Coronary artery (tissue), 2 donors: ENCODE measurements at regions not wholly inside any gene's neighbourhood (a gene's known extent, or its start where the extent isn't known, plus 50 kb on each side); places are given as distances from the start of the nearest gene placed in this dataset.

Experiments used
- DNase-seq: peaks from one replicate; pipeline ENCODE4 v3.0.0-alpha.2; 2017; ENCODE audit warnings: low spot score
- H3K27ac ChIP-seq, 2 donors: fragments of 200-600 bp; sonication (generic); one replicate each; pipeline ENCODE4 v1.5.1; 2016 to 2019
- H3K4me3 ChIP-seq: fragments of 200-600 bp; sonication (generic); 2 replicates; pipeline ENCODE4 v1.5.1; 2016; ENCODE audit warnings: mild to moderate bottlenecking, moderate library complexity
- TF ChIP-seq, protein P1 (sequence below): fragments of 200-600 bp; sonication (generic); IDR thresholded peaks from one replicate; pipeline ENCODE4 v1.5.1; 2019; ENCODE audit warnings: antibody characterized with exemption

DNA sequence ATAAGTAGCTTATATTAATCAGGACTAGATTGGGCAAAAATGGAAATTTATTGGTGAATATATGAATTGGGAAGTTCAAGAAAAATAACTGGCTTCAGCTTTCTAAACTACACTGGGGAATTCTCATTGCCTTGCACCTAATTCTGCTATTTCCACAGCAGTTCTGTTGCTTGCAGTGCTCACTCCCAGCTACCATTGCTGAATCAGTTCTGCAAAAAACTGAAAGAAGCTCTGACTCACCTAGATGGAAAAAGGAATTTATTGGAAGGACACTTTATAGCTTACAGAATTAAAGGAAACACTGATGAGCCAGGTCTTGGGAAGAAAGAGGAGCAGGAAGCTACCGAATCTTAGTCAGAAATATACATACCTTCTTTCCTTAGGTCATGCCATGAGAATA lies 60.3 kb upstream of the ACVR1 start:
- Histone ChIP-seq H3K4me3 (no peak overlapping the region), H3K27ac (no peak overlapping the region)
- TF ChIP-seq, protein P1, sequence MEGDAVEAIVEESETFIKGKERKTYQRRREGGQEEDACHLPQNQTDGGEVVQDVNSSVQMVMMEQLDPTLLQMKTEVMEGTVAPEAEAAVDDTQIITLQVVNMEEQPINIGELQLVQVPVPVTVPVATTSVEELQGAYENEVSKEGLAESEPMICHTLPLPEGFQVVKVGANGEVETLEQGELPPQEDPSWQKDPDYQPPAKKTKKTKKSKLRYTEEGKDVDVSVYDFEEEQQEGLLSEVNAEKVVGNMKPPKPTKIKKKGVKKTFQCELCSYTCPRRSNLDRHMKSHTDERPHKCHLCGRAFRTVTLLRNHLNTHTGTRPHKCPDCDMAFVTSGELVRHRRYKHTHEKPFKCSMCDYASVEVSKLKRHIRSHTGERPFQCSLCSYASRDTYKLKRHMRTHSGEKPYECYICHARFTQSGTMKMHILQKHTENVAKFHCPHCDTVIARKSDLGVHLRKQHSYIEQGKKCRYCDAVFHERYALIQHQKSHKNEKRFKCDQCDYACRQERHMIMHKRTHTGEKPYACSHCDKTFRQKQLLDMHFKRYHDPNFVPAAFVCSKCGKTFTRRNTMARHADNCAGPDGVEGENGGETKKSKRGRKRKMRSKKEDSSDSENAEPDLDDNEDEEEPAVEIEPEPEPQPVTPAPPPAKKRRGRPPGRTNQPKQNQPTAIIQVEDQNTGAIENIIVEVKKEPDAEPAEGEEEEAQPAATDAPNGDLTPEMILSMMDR = no peak
- no peak for DNase-seq

DNA sequence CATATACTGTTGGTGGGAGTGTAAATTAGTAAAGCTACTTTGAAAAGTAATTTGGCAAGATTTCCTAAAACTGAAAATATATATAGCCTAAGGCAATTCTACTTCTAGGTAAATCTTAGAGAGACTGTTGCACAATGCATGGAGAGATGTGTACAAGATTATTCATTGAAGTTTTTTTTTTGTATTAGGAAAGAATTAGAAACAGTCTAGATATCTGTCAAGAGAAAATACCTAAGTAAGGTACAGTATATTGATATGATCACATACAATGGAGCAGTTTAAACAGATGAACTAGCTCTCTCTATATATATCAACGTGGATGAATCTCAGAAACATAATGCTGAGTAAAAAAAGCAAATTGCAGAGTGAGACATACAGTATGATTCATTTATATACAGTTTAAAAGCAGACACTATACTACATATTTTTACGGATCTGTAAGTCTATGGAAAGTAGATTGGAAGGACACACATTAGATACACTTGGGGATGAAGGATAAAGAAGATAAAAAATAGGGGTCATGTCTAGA lies 59.3 kb upstream of the ACVR1 start:
- DNase-seq = no peak
- TF ChIP-seq, protein P1 = no peak
- H3K4me3 ChIP-seq = no peak overlapping the region
- H3K27ac ChIP-seq = no peak overlapping the region

- TF ChIP-seq, protein P1 = no peak
- H3K4me3 ChIP-seq = no peak overlapping the region
- no peak overlapping the region for H3K27ac ChIP-seq
- no peak for DNase-seq
Observed at GRCh38 chr2:157934684-157935377, 58.7 kb upstream of the ACVR1 start.

DNA sequence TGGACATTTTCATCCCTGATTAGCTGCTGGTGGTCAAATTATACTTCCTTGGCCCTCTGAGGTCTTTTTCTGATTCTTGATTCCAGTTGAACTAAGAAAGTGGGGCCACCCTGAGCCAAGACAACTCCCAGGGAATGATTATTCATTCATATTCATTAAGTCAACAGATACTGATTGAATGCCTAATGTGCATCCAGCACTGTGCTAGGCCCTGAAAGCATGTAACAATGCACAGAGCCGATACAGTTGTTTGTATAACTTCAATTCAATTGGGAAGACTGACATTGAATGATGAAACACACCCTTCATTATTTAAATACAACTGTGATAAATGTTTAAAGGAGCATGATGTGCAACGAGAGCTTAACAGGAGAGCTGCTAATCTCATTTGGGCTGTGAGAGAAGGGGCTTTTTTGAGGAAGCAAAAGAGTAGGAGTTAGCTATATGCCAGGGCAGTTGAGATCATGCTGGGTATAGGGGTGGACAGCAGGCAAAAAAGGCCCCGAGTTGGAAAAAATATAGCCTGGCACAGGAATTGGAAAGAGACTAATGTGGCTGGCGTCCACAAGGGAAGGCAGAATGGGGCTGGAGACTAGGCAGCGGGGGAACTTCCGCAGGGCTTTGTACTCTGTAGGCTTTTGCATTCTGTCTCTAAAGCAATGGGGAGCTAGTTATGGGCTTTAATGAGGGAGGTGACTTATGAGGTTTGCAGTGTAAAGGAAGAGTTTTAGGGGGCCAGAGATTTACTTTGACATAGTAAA lies 57.2 kb upstream of the ACVR1 start:
- Histone ChIP-seq H3K4me3 (no peak overlapping the region), H3K27ac (no peak overlapping the region)
- TF ChIP-seq, protein P1 = no peak
- no peak for DNase-seq

- H3K4me3 ChIP-seq = no peak overlapping the region
- no peak for DNase-seq
- no peak overlapping the region for H3K27ac ChIP-seq
- TF ChIP-seq, protein P1 = no peak
Observed at GRCh38 chr2:157932480-157933159, 56.5 kb upstream of the ACVR1 start.

- TF ChIP-seq, protein P1 = no peak
- DNase-seq = no peak
- no peak overlapping the region for H3K4me3 ChIP-seq
- H3K27ac ChIP-seq = no peak overlapping the region
Observed at GRCh38 chr2:157931542-157931941, 55.4 kb upstream of the ACVR1 start.
